CD14-positive monocyte (primary cell): ENCODE measurements at regions not wholly inside any gene's neighbourhood (a gene's known extent, or its start where the extent isn't known, plus 50 kb on each side); places are given as distances from the start of the nearest gene placed in this dataset.

Source experiments
- DNase-seq, 3 donors: peaks; one replicate each; pipeline ENCODE4 v3.0.0-alpha.2; 2011 to 2022
- H2AFZ ChIP-seq: 2 replicates; pipeline ENCODE4 v1.6.0; 2012; ENCODE audit warnings: mild to moderate bottlenecking, low read depth, low read length, inconsistent platforms; ENCODE audit not compliant: insufficient read depth, poor library complexity, severe bottlenecking
- H3K27ac ChIP-seq, 2 donors: 1 replicate in 1 of 2; 2 replicates in 1 of 2; pipeline ENCODE4 v1.5.1; 2012 to 2013; ENCODE audit warnings: low read length in 2 of 2, control low read depth in 1 of 2, inconsistent platforms in 1 of 2, low read depth in 1 of 2, mild to moderate bottlenecking in 1 of 2
- H3K27me3 ChIP-seq, 2 donors: one replicate each; pipeline versions ENCODE4 v1.6.0 to v1.6.1; 2011 to 2013; ENCODE audit warnings: low read length in 2 of 2; ENCODE audit not compliant: control insufficient read depth in 2 of 2, insufficient read depth in 2 of 2
- H3K36me3 ChIP-seq, 2 donors: replicated peaks in 1 of 2; 1 replicate in 1 of 2; 2 replicates in 1 of 2; pipeline versions ENCODE4 v1.5.1 to v1.6.1; 2012 to 2013; ENCODE audit warnings: low read length in 2 of 2, control low read depth in 1 of 2, inconsistent platforms in 1 of 2, mild to moderate bottlenecking in 1 of 2; ENCODE audit not compliant: insufficient read depth in 2 of 2, control insufficient read depth in 1 of 2
- H3K4me1 ChIP-seq, 2 donors: 1 replicate in 1 of 2; 2 replicates in 1 of 2; pipeline versions ENCODE4 v1.5.1 to v1.6.1; 2012 to 2013; ENCODE audit warnings: low read length in 2 of 2, control low read depth in 1 of 2, inconsistent platforms in 1 of 2, mild to moderate bottlenecking in 1 of 2, moderate library complexity in 1 of 2; ENCODE audit not compliant: insufficient read depth in 2 of 2, control insufficient read depth in 1 of 2
- H3K4me2 ChIP-seq: replicated peaks from 2 replicates; pipeline ENCODE3; 2012; ENCODE audit warnings: low read length, moderate library complexity, mild to moderate bottlenecking; ENCODE audit not compliant: poor library complexity, severe bottlenecking; ENCODE audit errors: extremely low read depth
- H3K4me3 ChIP-seq, 3 experiments: fragments of 200-600 bp in 1 of 3; sonication (generic) in 1 of 3; replicated peaks in 1 of 3; 1 replicate in 2 of 3; 2 replicates in 1 of 3; pipeline ENCODE4 v1.5.1; 2011 to 2013; ENCODE audit warnings: low read length in 3 of 3, mild to moderate bottlenecking in 3 of 3, control low read depth in 2 of 3, low read depth in 2 of 3, inconsistent platforms in 1 of 3, moderate library complexity in 1 of 3
- H3K79me2 ChIP-seq: 2 replicates; pipeline ENCODE4 v1.6.0; 2012; ENCODE audit warnings: mild to moderate bottlenecking, control low read depth, inconsistent platforms, low read length, moderate library complexity; ENCODE audit not compliant: insufficient read depth
- H3K9ac ChIP-seq: 2 replicates; pipeline ENCODE4 v1.6.0; 2017; ENCODE audit warnings: low read length, mild to moderate bottlenecking; ENCODE audit not compliant: insufficient read depth, poor library complexity, severe bottlenecking
- H3K9me3 ChIP-seq, 2 donors: replicated peaks in 1 of 2; 1 replicate in 1 of 2; 2 replicates in 1 of 2; pipeline versions ENCODE4 v1.5.1 to v1.6.1; 2012 to 2013; ENCODE audit warnings: low read length in 2 of 2, control low read depth in 1 of 2; ENCODE audit not compliant: control insufficient read depth in 1 of 2, insufficient read depth in 1 of 2
- H4K20me1 ChIP-seq: 2 replicates; pipeline ENCODE4 v1.6.0; 2012; ENCODE audit warnings: mild to moderate bottlenecking, low read length, control low read depth, moderate library complexity; ENCODE audit not compliant: insufficient read depth
- H3K27ac Mint-ChIP-seq, 7 donors: one replicate each; pipeline ENCODE4 v1.8.0; 2020; ENCODE audit warnings: mild to moderate bottlenecking in 7 of 7, mixed read lengths in 7 of 7, moderate library complexity in 6 of 7, inconsistent platforms in 2 of 7
- H3K27me3 Mint-ChIP-seq, 3 donors: one replicate each; pipeline ENCODE4 v1.8.0; 2021 to 2022; ENCODE audit warnings: low read depth in 3 of 3, mild to moderate bottlenecking in 3 of 3, mixed read lengths in 3 of 3, moderate library complexity in 3 of 3, inconsistent platforms in 1 of 3
- H3K36me3 Mint-ChIP-seq, 2 donors: one replicate each; pipeline ENCODE4 v1.8.0; 2020; ENCODE audit warnings: mixed read lengths in 2 of 2, inconsistent platforms in 1 of 2, mild to moderate bottlenecking in 1 of 2
- H3K4me1 Mint-ChIP-seq: one replicate; pipeline ENCODE4 v1.8.0; 2020; ENCODE audit warnings: mild to moderate bottlenecking, mixed read lengths
- H3K4me3 Mint-ChIP-seq, 2 donors: one replicate each; pipeline ENCODE4 v1.8.0; 2020; ENCODE audit warnings: mild to moderate bottlenecking in 2 of 2, mixed read lengths in 2 of 2, moderate library complexity in 1 of 2
- H3K9me3 Mint-ChIP-seq, 7 donors: one replicate each; pipeline ENCODE4 v1.8.0; 2020 to 2022; ENCODE audit warnings: mixed read lengths in 7 of 7, mild to moderate bottlenecking in 6 of 7, moderate library complexity in 6 of 7, inconsistent platforms in 2 of 7
- WGBS: methylation state at CpG from one replicate; pipeline ENCODE4 v1.1.5; 2013; ENCODE audit warnings: missing lambda C conversion rate; ENCODE audit not compliant: insufficient coverage; 5-methylcytosine and 5-hydroxymethylcytosine counted together
- intact Hi-C, 2 donors: fragments of 100-400 bp; cut with micrococcal nuclease; formaldehyde crosslinking; loops; one replicate each; pipeline versions ENCODE4 v1.15.0 to v1.15.1; 2023
- TF ChIP-seq, protein P1 (sequence below): fragments of 200-600 bp; IDR thresholded peaks from one replicate; pipeline ENCODE4 v1.8.0; 2022; ENCODE audit warnings: antibody characterized with exemption, mild to moderate bottlenecking

DNA sequence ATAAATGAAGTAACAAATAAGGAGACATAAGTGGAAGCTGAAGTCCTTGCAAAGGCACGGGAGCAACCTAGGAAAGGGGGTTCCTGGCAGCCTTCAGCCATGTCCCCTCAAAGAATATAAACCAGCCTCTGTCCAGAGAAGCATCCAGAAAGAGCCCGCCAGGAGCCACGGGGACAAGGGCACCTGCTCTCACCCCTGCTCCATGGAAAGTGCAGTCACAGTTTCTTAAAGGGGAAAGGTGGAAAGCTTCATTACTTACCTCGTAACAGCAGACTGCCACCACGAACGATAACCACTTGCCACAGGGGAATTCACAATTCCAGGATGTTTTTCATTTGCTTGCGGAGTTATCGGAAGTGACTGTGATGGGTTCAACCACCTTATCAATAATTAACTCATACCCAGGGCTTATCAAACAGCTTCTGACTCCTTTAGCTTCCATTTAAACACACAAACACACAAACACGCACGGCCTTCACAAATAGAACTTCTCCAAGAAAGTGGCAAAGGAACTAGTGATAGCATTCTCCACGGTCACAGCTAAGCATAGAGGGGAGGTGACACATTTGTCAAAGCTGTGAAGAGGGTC, 134.2 kb upstream of the IGF1R start:
- peaks cover 0 to 2% (median 0%) of the 10 kb centered on the region in 7 donors for H3K9me3 Mint-ChIP-seq
- intact Hi-C loops = no loop called here

DNA sequence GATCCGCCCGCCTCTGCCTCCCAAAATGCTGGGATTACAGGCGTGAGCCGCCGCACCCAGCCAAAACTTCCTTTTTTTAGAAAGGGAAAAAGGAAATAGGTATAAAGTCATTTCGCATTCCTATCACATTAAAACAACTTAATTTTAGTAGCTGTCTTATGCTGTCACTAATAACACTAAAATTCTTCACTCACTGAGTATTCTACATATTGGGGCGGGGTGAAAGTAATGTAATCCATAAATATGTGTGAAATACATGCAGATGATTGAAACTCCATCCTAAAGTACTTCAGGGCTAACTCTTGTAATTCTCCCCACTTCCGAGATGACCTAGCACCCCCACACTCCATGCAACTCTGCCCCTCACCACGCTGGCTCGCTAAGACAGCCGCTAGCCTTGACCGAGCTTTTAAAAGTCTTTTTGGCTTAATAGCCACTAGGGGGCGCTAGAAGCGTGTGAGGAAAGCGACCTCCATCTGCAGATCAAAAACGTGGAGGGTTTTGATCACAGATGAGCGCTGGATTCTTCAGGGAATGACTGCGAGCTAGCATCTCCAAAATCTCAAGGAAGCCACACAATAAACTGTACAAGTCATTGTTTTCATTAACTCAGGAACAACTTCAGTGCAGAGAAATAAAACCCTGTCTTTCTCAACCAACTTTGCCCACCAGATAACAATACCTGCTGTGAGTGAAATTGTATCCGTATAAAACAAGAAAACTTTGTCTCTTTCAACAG, 129.3 kb upstream of the IGF1R start:
- no peaks in the 10 kb centered on the region for H3K36me3 Mint-ChIP-seq
- Histone ChIP-seq H4K20me1 (no peaks in the 10 kb centered on the region), H3K4me3 (no peak overlapping the region), H3K79me2 (no peaks in the 10 kb centered on the region), H3K27ac (no peak overlapping the region), H2AFZ (no peak overlapping the region), H3K27me3 (no peaks in the 10 kb centered on the region), H3K4me2 (no peak overlapping the region), H3K9ac (no peak overlapping the region), H3K36me3 (no peaks in the 10 kb centered on the region), H3K4me1 (peaks cover 5 to 7% of the 10 kb centered on the region in 2 donors), H3K9me3 (no peaks in the 10 kb centered on the region)
- TF ChIP-seq, protein P1, sequence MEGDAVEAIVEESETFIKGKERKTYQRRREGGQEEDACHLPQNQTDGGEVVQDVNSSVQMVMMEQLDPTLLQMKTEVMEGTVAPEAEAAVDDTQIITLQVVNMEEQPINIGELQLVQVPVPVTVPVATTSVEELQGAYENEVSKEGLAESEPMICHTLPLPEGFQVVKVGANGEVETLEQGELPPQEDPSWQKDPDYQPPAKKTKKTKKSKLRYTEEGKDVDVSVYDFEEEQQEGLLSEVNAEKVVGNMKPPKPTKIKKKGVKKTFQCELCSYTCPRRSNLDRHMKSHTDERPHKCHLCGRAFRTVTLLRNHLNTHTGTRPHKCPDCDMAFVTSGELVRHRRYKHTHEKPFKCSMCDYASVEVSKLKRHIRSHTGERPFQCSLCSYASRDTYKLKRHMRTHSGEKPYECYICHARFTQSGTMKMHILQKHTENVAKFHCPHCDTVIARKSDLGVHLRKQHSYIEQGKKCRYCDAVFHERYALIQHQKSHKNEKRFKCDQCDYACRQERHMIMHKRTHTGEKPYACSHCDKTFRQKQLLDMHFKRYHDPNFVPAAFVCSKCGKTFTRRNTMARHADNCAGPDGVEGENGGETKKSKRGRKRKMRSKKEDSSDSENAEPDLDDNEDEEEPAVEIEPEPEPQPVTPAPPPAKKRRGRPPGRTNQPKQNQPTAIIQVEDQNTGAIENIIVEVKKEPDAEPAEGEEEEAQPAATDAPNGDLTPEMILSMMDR = peak; percentile 87
- no peak overlapping the region for H3K27ac Mint-ChIP-seq
- H3K4me3 Mint-ChIP-seq = peak overlapping the region in 1 of 2 donors; percentile 56
- 0% methylated on average over 3 of the region's 19 CpGs for WGBS
- H3K27me3 Mint-ChIP-seq = peaks cover 0 to 6% (median 0%) of the 10 kb centered on the region in 3 donors
- H3K4me1 Mint-ChIP-seq = peaks cover 5% of the 10 kb centered on the region
- DNase-seq = peak; percentile 66 to 72 (median 68)
- intact Hi-C loops = loop anchor here (5.0 kb wide), 2 partner anchors 128 to 143 kb away; partner anchors contain the start of gene IGF1R (in 1 of the 2)
- no peaks in the 10 kb centered on the region for H3K9me3 Mint-ChIP-seq

More for the DNA sequence above, 134.2 kb upstream of the IGF1R start:
- H3K27me3 Mint-ChIP-seq = peaks cover 0 to 3% (median 1%) of the 10 kb centered on the region in 3 donors
- Histone ChIP-seq H2AFZ (no peak overlapping the region), H3K9me3 (no peaks in the 10 kb centered on the region), H3K79me2 (no peaks in the 10 kb centered on the region), H3K9ac (no peak overlapping the region), H3K27ac (no peak overlapping the region), H4K20me1 (no peaks in the 10 kb centered on the region), H3K4me3 (no peak overlapping the region), H3K27me3 (no peaks in the 10 kb centered on the region), H3K4me1 (peaks cover 4% of the 10 kb centered on the region in 2 donors), H3K4me2 (no peak overlapping the region), H3K36me3 (no peaks in the 10 kb centered on the region)
- TF ChIP-seq, protein P1 = no peak
- H3K4me3 Mint-ChIP-seq = no peak overlapping the region
- H3K27ac Mint-ChIP-seq = no peak overlapping the region
- H3K4me1 Mint-ChIP-seq = peaks cover 3% of the 10 kb centered on the region
- 95% methylated on average over 3 of the region's 11 CpGs for WGBS
- DNase-seq = no peak
- no peaks in the 10 kb centered on the region for H3K36me3 Mint-ChIP-seq
